Activated CD8-positive, alpha-beta memory T cell treated with anti-CD3 and anti-CD28 coated beads, Interleukin-2, amount 10 ng/mL, durations not matched to agents 7 days and 5 days (primary cell): ENCODE measurements at regions not wholly inside any gene's neighbourhood (a gene's known extent, or its start where the extent isn't known, plus 50 kb on each side); places are given as distances from the start of the nearest gene placed in this dataset.

Experiments used
- ATAC-seq: fragments of 150-1000 bp; cut with Tn5 transposase; one replicate; pipeline ENCODE4 v1.10.0; 2021; ENCODE audit warnings: moderate library complexity
- CTCF ChIA-PET: fragments of 350-600 bp; sonication (Branson Sonifier 250); formaldehyde crosslinking; loops from one replicate; lab custom pipeline; 2021; ENCODE audit warnings: antibody characterized with exemption; lab: Charles Lee
- DNase-seq: peaks from one replicate; pipeline ENCODE4 v3.0.0-alpha.2; 2020
- H3K27ac Mint-ChIP-seq: one replicate; pipeline ENCODE4 v1.8.0; 2021; ENCODE audit warnings: mild to moderate bottlenecking, mixed read lengths
- H3K27me3 Mint-ChIP-seq: one replicate; pipeline ENCODE4 v1.8.0; 2021; ENCODE audit warnings: mixed read lengths
- H3K36me3 Mint-ChIP-seq: one replicate; pipeline ENCODE4 v1.8.0; 2021; ENCODE audit warnings: mild to moderate bottlenecking, mixed read lengths
- H3K4me1 Mint-ChIP-seq: one replicate; pipeline ENCODE4 v1.8.0; 2021; ENCODE audit warnings: mixed read lengths
- H3K4me3 Mint-ChIP-seq: one replicate; pipeline ENCODE4 v1.8.0; 2021; ENCODE audit warnings: mild to moderate bottlenecking, moderate library complexity, mixed read lengths
- H3K9me3 Mint-ChIP-seq: one replicate; pipeline ENCODE4 v1.8.0; 2022; ENCODE audit warnings: low read depth, mixed read lengths

GRCh38 chr3:118277814-118278213, 756.8 kb downstream of the IGSF11 start:
- no peak for ATAC-seq
- H3K4me3 Mint-ChIP-seq = no peak overlapping the region
- no peak overlapping the region for H3K27ac Mint-ChIP-seq
- H3K9me3 Mint-ChIP-seq = peaks cover 6% of the 10 kb centered on the region
- no peaks in the 10 kb centered on the region for H3K4me1 Mint-ChIP-seq
- DNase-seq = no peak
- no peaks in the 10 kb centered on the region for H3K36me3 Mint-ChIP-seq
- CTCF ChIA-PET = no interaction called here
- no peaks in the 10 kb centered on the region for H3K27me3 Mint-ChIP-seq

GRCh38 chr3:118292841-118293240, 741.8 kb downstream of the IGSF11 start:
- DNase-seq = no peak
- H3K36me3 Mint-ChIP-seq = no peaks in the 10 kb centered on the region
- peaks cover 7% of the 10 kb centered on the region for H3K9me3 Mint-ChIP-seq
- H3K27me3 Mint-ChIP-seq = no peaks in the 10 kb centered on the region
- no peak for ATAC-seq
- CTCF ChIA-PET = no interaction called here
- no peak overlapping the region for H3K4me3 Mint-ChIP-seq
- H3K27ac Mint-ChIP-seq = no peak overlapping the region
- no peaks in the 10 kb centered on the region for H3K4me1 Mint-ChIP-seq

GRCh38 chr3:118298133-118298532, 736.5 kb downstream of the IGSF11 start:
- H3K27ac Mint-ChIP-seq = no peak overlapping the region
- H3K27me3 Mint-ChIP-seq = no peaks in the 10 kb centered on the region
- no peaks in the 10 kb centered on the region for H3K36me3 Mint-ChIP-seq
- no peaks in the 10 kb centered on the region for H3K4me1 Mint-ChIP-seq
- no peaks in the 10 kb centered on the region for H3K9me3 Mint-ChIP-seq
- DNase-seq (no peak), ATAC-seq (no peak)
- CTCF ChIA-PET = no interaction called here
- no peak overlapping the region for H3K4me3 Mint-ChIP-seq

- Mint-ChIP-seq H3K36me3 (no peaks in the 10 kb centered on the region), H3K4me1 (no peaks in the 10 kb centered on the region), H3K9me3 (peaks cover 2% of the 10 kb centered on the region), H3K4me3 (no peak overlapping the region), H3K27me3 (no peaks in the 10 kb centered on the region), H3K27ac (no peak overlapping the region)
- DNase-seq (no peak), ATAC-seq (no peak)
- CTCF ChIA-PET = interaction anchor here (0.6 kb wide), 1 partner anchor 42 kb away, joined by 3 read pairs; no protein-coding TSS in a partner anchor
Observed at GRCh38 chr3:118304557-118304956, 730.1 kb downstream of the IGSF11 start.

DNA sequence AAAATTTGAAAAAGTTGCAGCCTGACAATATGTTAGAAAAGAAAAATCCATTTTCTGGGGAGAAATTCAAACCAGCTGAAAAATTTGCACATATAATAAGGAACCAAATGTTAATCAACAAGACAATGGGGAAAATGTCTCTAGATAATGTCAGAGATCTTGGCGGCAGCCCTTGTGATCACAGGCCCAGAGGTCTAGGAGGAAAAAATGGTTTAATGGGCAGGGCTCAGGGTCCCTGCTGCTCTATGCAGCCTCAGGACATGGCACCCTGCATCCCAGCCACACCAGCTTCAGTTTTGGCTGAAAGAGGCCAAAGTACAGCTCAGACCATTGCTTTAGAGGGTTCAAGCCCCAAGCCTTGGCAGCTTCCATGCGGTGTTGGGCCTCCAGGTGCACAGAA, 701.9 kb downstream of the IGSF11 start:
- no peak overlapping the region for H3K27ac Mint-ChIP-seq
- CTCF ChIA-PET = no interaction called here
- peaks cover 14% of the 10 kb centered on the region for H3K9me3 Mint-ChIP-seq
- no peaks in the 10 kb centered on the region for H3K27me3 Mint-ChIP-seq
- no peak for ATAC-seq
- DNase-seq = no peak
- H3K36me3 Mint-ChIP-seq = no peaks in the 10 kb centered on the region
- H3K4me3 Mint-ChIP-seq = no peak overlapping the region
- no peaks in the 10 kb centered on the region for H3K4me1 Mint-ChIP-seq

- Mint-ChIP-seq H3K27ac (no peak overlapping the region), H3K4me1 (no peaks in the 10 kb centered on the region), H3K4me3 (no peak overlapping the region), H3K27me3 (no peaks in the 10 kb centered on the region), H3K9me3 (peaks cover 6% of the 10 kb centered on the region), H3K36me3 (no peaks in the 10 kb centered on the region)
- DNase-seq (no peak), ATAC-seq (no peak)
- CTCF ChIA-PET = no interaction called here
Observed at GRCh38 chr3:118337649-118338048, 697.0 kb downstream of the IGSF11 start.

DNA sequence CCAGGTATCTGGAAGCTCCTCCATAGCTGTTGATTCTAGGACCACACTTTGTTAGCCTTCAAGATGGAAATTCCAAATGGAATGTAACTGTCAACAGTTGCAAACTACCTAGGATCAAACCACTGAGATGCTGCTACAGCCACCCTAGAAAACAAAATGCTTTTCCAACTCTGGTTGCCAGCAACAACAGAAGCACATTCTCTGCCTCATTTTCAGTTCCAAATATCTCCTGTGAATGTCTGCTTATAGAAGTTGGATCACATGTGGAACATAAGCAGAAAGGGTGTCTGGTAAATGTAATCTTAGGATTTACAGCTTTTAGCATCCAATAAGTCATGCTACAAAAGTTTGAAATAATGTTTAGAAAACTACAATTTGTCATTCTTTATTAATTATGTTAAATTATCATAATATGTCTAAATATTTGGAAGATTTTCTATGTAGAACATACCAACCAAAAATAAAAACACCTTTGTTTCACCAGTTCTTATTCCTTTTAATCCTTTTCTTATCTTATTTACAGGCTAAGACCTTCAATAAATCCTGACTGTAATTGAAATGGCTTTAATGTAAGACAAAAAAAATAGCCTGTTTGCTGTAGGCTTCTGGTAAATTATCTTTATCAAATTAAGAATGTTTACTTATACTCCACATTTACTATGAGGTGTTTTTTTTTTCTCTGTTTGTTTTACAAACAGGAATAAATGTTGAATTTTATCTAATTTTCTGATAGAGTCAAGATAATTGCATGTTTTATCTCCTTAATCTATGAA, 687.1 kb downstream of the IGSF11 start:
- no peak for DNase-seq
- Mint-ChIP-seq H3K9me3 (peaks cover 8% of the 10 kb centered on the region), H3K27ac (no peak overlapping the region), H3K27me3 (no peaks in the 10 kb centered on the region), H3K4me1 (no peaks in the 10 kb centered on the region), H3K36me3 (no peaks in the 10 kb centered on the region), H3K4me3 (no peak overlapping the region)
- no peak for ATAC-seq
- CTCF ChIA-PET = no interaction called here

GRCh38 chr3:118348169-118348557, 686.5 kb downstream of the IGSF11 start:
- DNase-seq (no peak), ATAC-seq (no peak)
- CTCF ChIA-PET = no interaction called here
- H3K27me3 Mint-ChIP-seq = no peaks in the 10 kb centered on the region
- no peak overlapping the region for H3K27ac Mint-ChIP-seq
- no peak overlapping the region for H3K4me3 Mint-ChIP-seq
- peaks cover 11% of the 10 kb centered on the region for H3K9me3 Mint-ChIP-seq
- no peaks in the 10 kb centered on the region for H3K36me3 Mint-ChIP-seq
- H3K4me1 Mint-ChIP-seq = no peaks in the 10 kb centered on the region

DNA sequence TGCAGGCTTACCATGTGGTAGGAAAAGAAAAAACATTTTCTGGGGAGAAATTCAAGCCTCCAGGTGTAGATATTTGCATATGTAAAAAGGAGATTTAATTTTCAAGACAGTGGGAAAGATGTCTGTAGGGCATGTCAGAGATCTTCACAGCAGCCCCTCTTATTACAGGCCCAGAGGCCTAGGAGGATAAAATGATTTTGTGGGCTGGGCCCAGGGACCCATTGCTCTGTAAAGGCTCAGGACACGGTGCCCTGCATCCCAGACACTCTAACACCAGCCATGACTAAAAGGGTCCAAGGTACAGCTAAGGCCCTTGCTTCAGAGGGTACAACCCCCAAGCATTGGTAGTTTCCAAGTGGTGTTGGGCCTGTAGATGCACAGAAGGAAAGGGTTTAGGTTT, 680.1 kb downstream of the IGSF11 start:
- no peak overlapping the region for H3K27ac Mint-ChIP-seq
- H3K4me1 Mint-ChIP-seq = no peaks in the 10 kb centered on the region
- H3K36me3 Mint-ChIP-seq = no peaks in the 10 kb centered on the region
- H3K27me3 Mint-ChIP-seq = no peaks in the 10 kb centered on the region
- CTCF ChIA-PET = no interaction called here
- DNase-seq (no peak), ATAC-seq (no peak)
- no peak overlapping the region for H3K4me3 Mint-ChIP-seq
- peaks cover 29% of the 10 kb centered on the region for H3K9me3 Mint-ChIP-seq

GRCh38 chr3:118369892-118370491, 664.7 kb downstream of the IGSF11 start:
- no peak for DNase-seq
- Mint-ChIP-seq H3K4me3 (no peak overlapping the region), H3K9me3 (peaks cover 11% of the 10 kb centered on the region), H3K36me3 (no peaks in the 10 kb centered on the region), H3K27me3 (no peaks in the 10 kb centered on the region), H3K27ac (no peak overlapping the region), H3K4me1 (no peaks in the 10 kb centered on the region)
- no peak for ATAC-seq
- CTCF ChIA-PET = no interaction called here

DNA sequence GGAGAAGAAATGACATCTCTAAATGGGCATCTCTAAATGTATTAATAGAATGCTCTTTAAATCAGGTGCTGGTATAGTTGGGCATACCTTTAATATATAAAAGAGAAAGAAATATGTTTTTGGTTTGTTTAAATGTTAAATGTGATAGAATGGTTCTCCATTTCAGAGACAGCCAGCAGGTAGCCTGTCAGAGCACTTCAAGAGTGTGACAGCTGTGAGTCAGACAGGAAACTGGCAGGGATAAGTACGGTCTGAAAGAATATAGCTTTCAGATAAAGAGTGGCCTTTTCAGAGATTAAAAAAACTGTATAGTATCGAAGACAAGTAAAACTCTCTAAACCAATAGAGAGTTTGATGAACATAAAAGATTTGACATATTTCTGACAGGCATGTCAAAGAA, 654.1 kb downstream of the IGSF11 start:
- Mint-ChIP-seq H3K4me1 (no peaks in the 10 kb centered on the region), H3K27me3 (no peaks in the 10 kb centered on the region), H3K9me3 (no peaks in the 10 kb centered on the region), H3K27ac (no peak overlapping the region), H3K4me3 (no peak overlapping the region), H3K36me3 (no peaks in the 10 kb centered on the region)
- CTCF ChIA-PET = no interaction called here
- DNase-seq (no peak), ATAC-seq (no peak)

DNA sequence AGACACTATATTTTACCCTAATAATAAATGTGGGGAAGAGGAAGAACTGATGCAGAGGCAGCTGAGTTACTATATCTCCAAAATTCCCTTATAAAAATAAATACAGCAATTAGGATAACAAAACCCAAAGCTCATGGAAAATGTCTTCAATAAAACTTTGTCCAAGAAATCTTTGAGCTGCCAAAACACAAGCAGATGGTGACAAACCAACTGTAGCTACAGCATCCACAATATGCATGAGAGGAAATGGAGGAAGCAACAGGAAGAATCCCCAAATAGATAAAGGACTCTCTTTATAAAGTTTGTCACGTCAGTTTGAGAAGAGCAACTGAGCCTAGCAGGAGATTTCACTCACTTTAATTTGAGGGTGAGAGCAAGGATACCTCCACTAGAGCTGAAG, 638.2 kb downstream of the IGSF11 start:
- CTCF ChIA-PET = no interaction called here
- no peak for DNase-seq

DNA sequence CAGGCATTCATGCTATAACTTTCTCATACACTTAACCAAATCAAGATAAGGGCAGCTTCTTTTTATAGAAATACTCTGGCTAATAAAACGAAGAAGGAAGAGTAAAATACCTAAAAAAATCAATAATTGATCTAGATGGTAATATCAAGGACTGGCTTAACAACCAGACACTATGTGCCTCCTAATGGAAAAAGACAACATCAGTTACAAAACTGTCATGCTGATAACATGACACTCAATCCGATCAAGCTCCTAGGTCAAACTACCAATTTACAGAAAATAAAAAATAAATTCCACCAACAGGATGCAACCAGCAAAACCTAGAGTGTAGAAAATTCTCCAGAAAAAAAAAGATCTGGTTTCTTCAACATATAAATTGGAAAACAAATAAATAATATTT, 634.6 kb downstream of the IGSF11 start:
- CTCF ChIA-PET = no interaction called here
- no peaks in the 10 kb centered on the region for H3K36me3 Mint-ChIP-seq
- peaks cover 2% of the 10 kb centered on the region for H3K9me3 Mint-ChIP-seq
- ATAC-seq = no peak
- no peak for DNase-seq
- no peak overlapping the region for H3K4me3 Mint-ChIP-seq
- H3K4me1 Mint-ChIP-seq = no peaks in the 10 kb centered on the region
- no peaks in the 10 kb centered on the region for H3K27me3 Mint-ChIP-seq
- no peak overlapping the region for H3K27ac Mint-ChIP-seq

More for the DNA sequence above, 638.2 kb downstream of the IGSF11 start:
- Mint-ChIP-seq H3K27me3 (no peaks in the 10 kb centered on the region), H3K36me3 (no peaks in the 10 kb centered on the region), H3K27ac (no peak overlapping the region), H3K4me1 (no peaks in the 10 kb centered on the region), H3K4me3 (no peak overlapping the region), H3K9me3 (peaks cover 2% of the 10 kb centered on the region)
- no peak for ATAC-seq

DNA sequence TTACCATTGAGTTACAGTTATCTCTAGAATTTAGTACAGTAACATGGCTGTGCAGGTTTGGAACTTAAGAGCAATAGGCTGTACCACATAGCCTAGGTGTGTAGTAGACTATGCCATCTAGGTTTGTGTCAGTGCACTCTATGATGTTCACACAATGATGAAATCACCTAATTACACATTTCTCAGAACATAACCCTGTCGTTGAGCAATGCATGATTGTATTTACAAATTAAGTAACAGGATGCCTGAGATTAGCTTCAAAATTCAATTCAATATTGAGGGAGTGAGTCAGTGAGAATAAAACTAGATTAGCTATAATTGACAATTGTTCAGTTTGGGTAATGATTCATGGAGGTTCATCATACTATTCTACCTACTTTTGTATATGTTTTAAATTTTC, 633.8 kb downstream of the IGSF11 start:
- CTCF ChIA-PET = no interaction called here

More for the DNA sequence above, 633.8 kb downstream of the IGSF11 start:
- H3K4me3 Mint-ChIP-seq = no peak overlapping the region
- peaks cover 2% of the 10 kb centered on the region for H3K9me3 Mint-ChIP-seq
- DNase-seq (no peak), ATAC-seq (no peak)
- no peaks in the 10 kb centered on the region for H3K36me3 Mint-ChIP-seq
- no peaks in the 10 kb centered on the region for H3K4me1 Mint-ChIP-seq
- no peaks in the 10 kb centered on the region for H3K27me3 Mint-ChIP-seq
- no peak overlapping the region for H3K27ac Mint-ChIP-seq
